Pulmonary artery endothelial cell (primary cell): ENCODE measurements at regions not wholly inside any gene's neighbourhood (a gene's known extent, or its start where the extent isn't known, plus 50 kb on each side); places are given as distances from the start of the nearest gene placed in this dataset.

Experiments used
- DNase-seq: peaks from one replicate; pipeline ENCODE4 v3.0.0-alpha.2; 2011; ENCODE audit warnings: low read depth, low spot score

- DNase-seq = no peak
Measured at GRCh38 chr1:84759756-84760155, 69.5 kb upstream of the SSX2IP start.

- DNase-seq = no peak
Measured at GRCh38 chr1:84758968-84759491, 68.8 kb upstream of the SSX2IP start.

- no peak for DNase-seq
Measured at GRCh38 chr1:84758476-84758875, 68.2 kb upstream of the SSX2IP start.

GRCh38 chr1:84757301-84757700, 67.0 kb upstream of the SSX2IP start:
- DNase-seq = no peak

- DNase-seq = no peak
Measured at GRCh38 chr1:84756455-84757082, 66.3 kb upstream of the SSX2IP start.

- no peak for DNase-seq
Measured at GRCh38 chr1:84756001-84756400, 65.7 kb upstream of the SSX2IP start.

GRCh38 chr1:84755216-84755615, 65.0 kb upstream of the SSX2IP start:
- no peak for DNase-seq

GRCh38 chr1:84754386-84754703, 64.1 kb upstream of the SSX2IP start:
- DNase-seq = no peak

GRCh38 chr1:84753516-84754385, 63.5 kb upstream of the SSX2IP start:
- peak; percentile 46 for DNase-seq

- DNase-seq = no peak
Measured at GRCh38 chr1:84750110-84750730, 60.0 kb upstream of the SSX2IP start.

GRCh38 chr1:84749427-84749826, 59.2 kb upstream of the SSX2IP start:
- DNase-seq = no peak

GRCh38 chr1:84748364-84748763, 58.1 kb upstream of the SSX2IP start:
- DNase-seq = no peak

- no peak for DNase-seq
Measured at GRCh38 chr1:84745857-84746256, 55.6 kb upstream of the SSX2IP start.

GRCh38 chr1:84743896-84744295, 53.6 kb upstream of the SSX2IP start:
- no peak for DNase-seq

GRCh38 chr1:84742653-84743052, 52.4 kb upstream of the SSX2IP start:
- DNase-seq = no peak

- DNase-seq = no peak
Measured at GRCh38 chr1:84740050-84740714, 49.9 kb upstream of the SSX2IP start.
